Esophagus (tissue), 2 donors: ENCODE measurements at regions not wholly inside any gene's neighbourhood (a gene's known extent, or its start where the extent isn't known, plus 50 kb on each side); places are given as distances from the start of the nearest gene placed in this dataset.

Source experiments
- H3K27ac ChIP-seq, 2 donors: one replicate each; pipeline ENCODE4 v1.5.1; 2013; ENCODE audit warnings: low read depth in 2 of 2, mild to moderate bottlenecking in 2 of 2, inconsistent platforms in 1 of 2, low read length in 1 of 2, moderate library complexity in 1 of 2
- H3K27me3 ChIP-seq, 2 donors: one replicate each; pipeline ENCODE4 v1.6.1; 2013; ENCODE audit warnings: low read length in 2 of 2, control low read depth in 1 of 2, mild to moderate bottlenecking in 1 of 2; ENCODE audit not compliant: insufficient read depth in 2 of 2, control insufficient read depth in 1 of 2
- H3K36me3 ChIP-seq, 2 donors: one replicate each; pipeline ENCODE4 v1.6.1; 2013; ENCODE audit warnings: low read length in 1 of 2; ENCODE audit not compliant: control insufficient read depth in 2 of 2, insufficient read depth in 2 of 2
- H3K4me1 ChIP-seq, 2 donors: one replicate each; pipeline ENCODE4 v1.6.1; 2013; ENCODE audit warnings: low read length in 1 of 2; ENCODE audit not compliant: control insufficient read depth in 2 of 2, insufficient read depth in 2 of 2
- H3K4me3 ChIP-seq, 2 donors: one replicate each; pipeline ENCODE4 v1.5.1; 2013; ENCODE audit warnings: low read length in 2 of 2, mild to moderate bottlenecking in 2 of 2, low read depth in 1 of 2, moderate library complexity in 1 of 2
- H3K9me3 ChIP-seq, 2 donors: one replicate each; pipeline ENCODE4 v1.6.1; 2013; ENCODE audit warnings: mild to moderate bottlenecking in 2 of 2, low read depth in 1 of 2, low read length in 1 of 2, moderate library complexity in 1 of 2; ENCODE audit not compliant: control insufficient read depth in 2 of 2, insufficient read depth in 1 of 2
- WGBS, 2 donors: extraction: QIAGEN DNeasy Blood & Tissue Kit; methylation state at CpG; one replicate each; pipeline ENCODE4 v1.1.7; 2013; 5-methylcytosine and 5-hydroxymethylcytosine counted together
- donor health status: healthy with polysubstance abuse.
- donor health status: Bipolar disorder and iron deficiency.

GRCh38 chr1:14015917-14016316 lies 315.9 kb downstream of the PRDM2 start:
- Histone ChIP-seq H3K4me1 (no peaks in the 10 kb centered on the region), H3K9me3 (peaks cover 0 to 2% of the 10 kb centered on the region in 2 donors), H3K4me3 (peak overlapping the region in 1 of 2 donors; percentile 3), H3K27ac (no peak overlapping the region), H3K27me3 (peaks cover 6 to 13% of the 10 kb centered on the region in 2 donors), H3K36me3 (no peaks in the 10 kb centered on the region)
- 72 to 73% methylated on average over 4 of the region's 4 CpGs for WGBS, 2 donors

GRCh38 chr1:14017531-14017961 lies 317.6 kb downstream of the PRDM2 start:
- H3K4me1 ChIP-seq = no peaks in the 10 kb centered on the region
- H3K27ac ChIP-seq = no peak overlapping the region
- WGBS, 2 donors = 23 to 30% methylated on average over 7 of the region's 7 CpGs
- peaks cover 6 to 16% of the 10 kb centered on the region in 2 donors for H3K27me3 ChIP-seq
- peaks cover 0 to 2% of the 10 kb centered on the region in 2 donors for H3K9me3 ChIP-seq
- H3K4me3 ChIP-seq = no peak overlapping the region
- H3K36me3 ChIP-seq = no peaks in the 10 kb centered on the region

- peaks cover 0 to 2% of the 10 kb centered on the region in 2 donors for H3K9me3 ChIP-seq
- 92 to 100% methylated on average over 1 of the region's 1 CpG for WGBS, 2 donors
Measured at GRCh38 chr1:14019461-14019860, 319.5 kb downstream of the PRDM2 start.

GRCh38 chr1:14020006-14020405 lies 320.0 kb downstream of the PRDM2 start:
- peaks cover 0 to 2% of the 10 kb centered on the region in 2 donors for H3K9me3 ChIP-seq
- H3K27ac ChIP-seq = no peak overlapping the region
- H3K27me3 ChIP-seq = peaks cover 6 to 16% of the 10 kb centered on the region in 2 donors
- 86 to 90% methylated on average over 2 of the region's 2 CpGs for WGBS, 2 donors
- peaks cover 0 to 3% of the 10 kb centered on the region in 2 donors for H3K4me1 ChIP-seq
- H3K36me3 ChIP-seq = no peaks in the 10 kb centered on the region
- no peak overlapping the region for H3K4me3 ChIP-seq

More at GRCh38 chr1:14019461-14019860, 319.5 kb downstream of the PRDM2 start:
- Histone ChIP-seq H3K27me3 (peaks cover 6 to 16% of the 10 kb centered on the region in 2 donors), H3K4me3 (no peak overlapping the region), H3K4me1 (peaks cover 0 to 2% of the 10 kb centered on the region in 2 donors), H3K27ac (no peak overlapping the region), H3K36me3 (no peaks in the 10 kb centered on the region)

- Histone ChIP-seq H3K27me3 (no peaks in the 10 kb centered on the region), H3K9me3 (no peaks in the 10 kb centered on the region), H3K4me1 (peaks cover 0 to 3% of the 10 kb centered on the region in 2 donors), H3K36me3 (no peaks in the 10 kb centered on the region), H3K4me3 (no peak overlapping the region), H3K27ac (no peak overlapping the region)
- WGBS, 2 donors = 74 to 76% methylated on average over 8 of the region's 8 CpGs
Measured at GRCh38 chr1:14027099-14027498, 327.1 kb downstream of the PRDM2 start.

- Histone ChIP-seq H3K4me3 (no peak overlapping the region), H3K36me3 (no peaks in the 10 kb centered on the region), H3K9me3 (peaks cover 0 to 8% of the 10 kb centered on the region in 2 donors), H3K27ac (no peak overlapping the region), H3K4me1 (no peaks in the 10 kb centered on the region), H3K27me3 (no peaks in the 10 kb centered on the region)
- WGBS, 2 donors = 47 to 50% methylated on average over 3 of the region's 3 CpGs
Measured at GRCh38 chr1:14031461-14031860, 331.5 kb downstream of the PRDM2 start.

GRCh38 chr1:14034506-14034905 lies 334.5 kb downstream of the PRDM2 start:
- Histone ChIP-seq H3K4me1 (no peaks in the 10 kb centered on the region), H3K27me3 (no peaks in the 10 kb centered on the region), H3K4me3 (no peak overlapping the region), H3K9me3 (peaks cover 0 to 8% of the 10 kb centered on the region in 2 donors), H3K27ac (no peak overlapping the region), H3K36me3 (no peaks in the 10 kb centered on the region)
- 81% methylated on average over 5 of the region's 5 CpGs for WGBS, 2 donors

- WGBS, 2 donors = 64 to 66% methylated on average over 6 of the region's 6 CpGs
- Histone ChIP-seq H3K4me3 (no peak overlapping the region), H3K36me3 (no peaks in the 10 kb centered on the region), H3K4me1 (no peaks in the 10 kb centered on the region), H3K9me3 (peaks cover 0 to 8% of the 10 kb centered on the region in 2 donors), H3K27me3 (no peaks in the 10 kb centered on the region), H3K27ac (no peak overlapping the region)
Measured at GRCh38 chr1:14037101-14037847, 337.3 kb downstream of the PRDM2 start.

GRCh38 chr1:14039582-14040430 lies 339.8 kb downstream of the PRDM2 start:
- Histone ChIP-seq H3K27me3 (no peaks in the 10 kb centered on the region), H3K36me3 (no peaks in the 10 kb centered on the region), H3K27ac (no peak overlapping the region), H3K4me1 (no peaks in the 10 kb centered on the region), H3K9me3 (no peaks in the 10 kb centered on the region), H3K4me3 (no peak overlapping the region)
- WGBS, 2 donors = 42 to 46% methylated on average over 11 of the region's 11 CpGs
